ENCODE measurements at regions not wholly inside any gene's neighbourhood (a gene's known extent, or its start where the extent isn't known, plus 50 kb on each side); places are given as distances from the start of the nearest gene placed in this dataset.

DNA sequence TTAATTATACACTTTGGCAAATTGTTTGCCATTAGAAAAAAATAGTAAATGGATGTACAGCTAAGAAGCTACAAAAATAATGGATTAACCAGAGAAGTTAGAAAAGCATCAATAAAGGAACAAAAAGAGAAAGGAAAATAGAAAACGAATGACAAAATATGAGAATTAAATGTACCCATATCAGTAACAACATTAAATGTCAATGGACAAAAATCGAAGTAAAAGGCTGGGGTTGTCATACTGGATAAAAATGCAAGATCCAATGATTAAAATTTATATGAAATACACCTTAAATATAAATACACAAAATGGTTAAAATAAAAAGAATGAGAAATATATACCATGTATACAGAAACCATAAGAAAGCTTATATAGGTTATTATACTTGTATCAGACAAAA, 470.6 kb downstream of the OCA2 start:
- Histone ChIP-seq H3K27me3 (ENCODE audit: insufficient read depth, low read length) (no peaks in the 10 kb centered on the region), H3K4ac (ENCODE audit: low read depth, low read length) (no peak overlapping the region), H2BK120ac (ENCODE audit: low read depth, low read length, poor library complexity, severe bottlenecking) (no peak overlapping the region), H4K8ac (replicated peaks; ENCODE audit: insufficient read length, low read depth, low read length) (no peak overlapping the region), H2AFZ (ENCODE audit: low read length) (no peak overlapping the region), H3K23ac (ENCODE audit: insufficient read length, low read depth, low read length) (no peak overlapping the region), H2BK12ac (ENCODE audit: insufficient read length, low read depth, low read length) (no peak overlapping the region), H2BK15ac (ENCODE audit: low read depth, low read length) (no peak overlapping the region), H2AK5ac (ENCODE audit: insufficient read length, low read length) (no peak overlapping the region), H4K91ac (ENCODE audit: insufficient read length, low read depth, low read length) (no peak overlapping the region), H3K18ac (ENCODE audit: insufficient read length, low read depth, low read length) (no peak overlapping the region), H4K5ac (ENCODE audit: insufficient read length, low read depth, low read length) (no peak overlapping the region), H3K23me2 (ENCODE audit: insufficient read length, low read depth, low read length, poor library complexity, severe bottlenecking) (no peaks in the 10 kb centered on the region), H3K27ac (ENCODE audit: insufficient read length, low read depth, low read length) (no peak overlapping the region), H2BK20ac (ENCODE audit: low read depth, low read length, poor library complexity, severe bottlenecking) (no peak overlapping the region), H2BK5ac (ENCODE audit: insufficient read length, low read length) (no peak overlapping the region), H3K79me2 (ENCODE audit: insufficient read depth, low read length) (no peaks in the 10 kb centered on the region), H3K4me2 (ENCODE audit: insufficient read depth, insufficient read length, low read length) (no peak overlapping the region), H3K9ac (ENCODE audit: extremely low read depth, insufficient read length, low read length) (no peak overlapping the region), H3K9me3 (ENCODE audit: control insufficient read depth, low read depth, low read length) (no peaks in the 10 kb centered on the region), H3T11ph (ENCODE audit: low read length) (no peak overlapping the region), H3K4me1 (ENCODE audit: insufficient read depth, low read length) (no peaks in the 10 kb centered on the region), H3K79me1 (ENCODE audit: insufficient read depth, low read depth, low read length, poor library complexity, severe bottlenecking) (no peaks in the 10 kb centered on the region), H3K14ac (ENCODE audit: insufficient read depth, low read length) (no peak overlapping the region), H3K56ac (ENCODE audit: insufficient read length, low read depth, low read length) (no peak overlapping the region), H4K20me1 (ENCODE audit: control insufficient read depth, insufficient read depth, insufficient read length) (no peaks in the 10 kb centered on the region)
- no peak overlapping the region for H3K4me3 Mint-ChIP-seq
- no peak overlapping the region for H3K27ac Mint-ChIP-seq
- H3K4me1 Mint-ChIP-seq: peaks cover 8 to 10% of the 10 kb centered on the region in 2 experiments
- TF ChIP-seq, protein P1, sequence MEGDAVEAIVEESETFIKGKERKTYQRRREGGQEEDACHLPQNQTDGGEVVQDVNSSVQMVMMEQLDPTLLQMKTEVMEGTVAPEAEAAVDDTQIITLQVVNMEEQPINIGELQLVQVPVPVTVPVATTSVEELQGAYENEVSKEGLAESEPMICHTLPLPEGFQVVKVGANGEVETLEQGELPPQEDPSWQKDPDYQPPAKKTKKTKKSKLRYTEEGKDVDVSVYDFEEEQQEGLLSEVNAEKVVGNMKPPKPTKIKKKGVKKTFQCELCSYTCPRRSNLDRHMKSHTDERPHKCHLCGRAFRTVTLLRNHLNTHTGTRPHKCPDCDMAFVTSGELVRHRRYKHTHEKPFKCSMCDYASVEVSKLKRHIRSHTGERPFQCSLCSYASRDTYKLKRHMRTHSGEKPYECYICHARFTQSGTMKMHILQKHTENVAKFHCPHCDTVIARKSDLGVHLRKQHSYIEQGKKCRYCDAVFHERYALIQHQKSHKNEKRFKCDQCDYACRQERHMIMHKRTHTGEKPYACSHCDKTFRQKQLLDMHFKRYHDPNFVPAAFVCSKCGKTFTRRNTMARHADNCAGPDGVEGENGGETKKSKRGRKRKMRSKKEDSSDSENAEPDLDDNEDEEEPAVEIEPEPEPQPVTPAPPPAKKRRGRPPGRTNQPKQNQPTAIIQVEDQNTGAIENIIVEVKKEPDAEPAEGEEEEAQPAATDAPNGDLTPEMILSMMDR (conservative IDR thresholded peaks at IDR 0.05): no peak
- H3K27me3 Mint-ChIP-seq (ENCODE audit: low read depth): peaks cover 2% of the 10 kb centered on the region
- H3K36me3 Mint-ChIP-seq (ENCODE audit: insufficient read depth in 1 of 3, low read depth in 3 of 3): peaks cover 14 to 31% (median 20%) of the 10 kb centered on the region in 3 experiments
- peaks cover 30 to 32% of the 10 kb centered on the region in 2 experiments for H3K9me3 Mint-ChIP-seq
- no peak for DNase-seq
- no CpG with 5 or more reads among the region's 2 CpGs for WGBS (ENCODE audit: extremely low coverage, insufficient read length, low lambda C conversion rate)
